Endothelial cell (in vitro differentiated cells): ENCODE measurements at regions not wholly inside any gene's neighbourhood (a gene's known extent, or its start where the extent isn't known, plus 50 kb on each side); places are given as distances from the start of the nearest gene placed in this dataset.

ENCODE experiments used
- DNase-seq: peaks from one replicate; pipeline ENCODE4 v3.0.0; 2021; ENCODE audit warnings: low spot score
- H3K27ac Mint-ChIP-seq: one replicate; pipeline ENCODE4 v1.8.0; 2021; ENCODE audit warnings: mixed read lengths, inconsistent platforms; ENCODE audit not compliant: unreplicated experiment
- H3K27me3 Mint-ChIP-seq: one replicate; pipeline ENCODE4 v1.8.0; 2021; ENCODE audit warnings: mild to moderate bottlenecking, moderate library complexity, mixed read lengths, inconsistent platforms; ENCODE audit not compliant: unreplicated experiment
- H3K36me3 Mint-ChIP-seq: one replicate; pipeline ENCODE4 v1.8.0; 2021; ENCODE audit warnings: mild to moderate bottlenecking, low read depth, mixed read lengths, inconsistent platforms; ENCODE audit not compliant: unreplicated experiment
- H3K4me1 Mint-ChIP-seq: one replicate; pipeline ENCODE4 v1.8.0; 2021; ENCODE audit warnings: mild to moderate bottlenecking, mixed read lengths, inconsistent platforms; ENCODE audit not compliant: unreplicated experiment
- H3K4me3 Mint-ChIP-seq: one replicate; pipeline ENCODE4 v1.8.0; 2021; ENCODE audit warnings: mild to moderate bottlenecking, mixed read lengths, inconsistent platforms; ENCODE audit not compliant: unreplicated experiment
- H3K9me3 Mint-ChIP-seq: one replicate; pipeline ENCODE4 v1.8.0; 2021; ENCODE audit warnings: mixed read lengths, inconsistent platforms; ENCODE audit not compliant: unreplicated experiment
- CTCF ChIP-seq: fragments of 200-600 bp; sonication (generic); IDR thresholded peaks from one replicate; pipeline ENCODE4 v1.5.0; 2021; ENCODE audit warnings: antibody characterized with exemption; ENCODE audit not compliant: unreplicated experiment

- Mint-ChIP-seq H3K4me1 (no peaks in the 10 kb centered on the region), H3K36me3 (no peaks in the 10 kb centered on the region), H3K27me3 (peaks cover 3% of the 10 kb centered on the region), H3K27ac (no peak overlapping the region), H3K4me3 (no peak overlapping the region), H3K9me3 (no peaks in the 10 kb centered on the region)
- DNase-seq, result no peak
- no peak for TF ChIP-seq CTCF
Measured at GRCh38 chr4:57333684-57334083, 223.5 kb upstream of the IGFBP7 start.

- H3K4me3 Mint-ChIP-seq, result no peak overlapping the region
- H3K9me3 Mint-ChIP-seq, result no peaks in the 10 kb centered on the region
- H3K27ac Mint-ChIP-seq, result no peak overlapping the region
- H3K27me3 Mint-ChIP-seq, result peaks cover 3% of the 10 kb centered on the region
- no peaks in the 10 kb centered on the region for H3K36me3 Mint-ChIP-seq
- TF ChIP-seq CTCF, result no peak
- DNase-seq, result no peak
- H3K4me1 Mint-ChIP-seq, result no peaks in the 10 kb centered on the region
Measured at GRCh38 chr4:57331959-57332358, 221.8 kb upstream of the IGFBP7 start.

- Mint-ChIP-seq H3K27ac (no peak overlapping the region), H3K4me1 (no peaks in the 10 kb centered on the region), H3K27me3 (no peaks in the 10 kb centered on the region), H3K9me3 (no peaks in the 10 kb centered on the region), H3K4me3 (no peak overlapping the region), H3K36me3 (no peaks in the 10 kb centered on the region)
- DNase-seq, result no peak
- TF ChIP-seq CTCF, result no peak
Measured at GRCh38 chr4:57329279-57329678, 219.1 kb upstream of the IGFBP7 start.

- peaks cover 22% of the 10 kb centered on the region for H3K4me1 Mint-ChIP-seq
- no peak overlapping the region for H3K4me3 Mint-ChIP-seq
- no peak for TF ChIP-seq CTCF
- no peak overlapping the region for H3K27ac Mint-ChIP-seq
- no peak for DNase-seq
- no peaks in the 10 kb centered on the region for H3K9me3 Mint-ChIP-seq
- no peaks in the 10 kb centered on the region for H3K27me3 Mint-ChIP-seq
- H3K36me3 Mint-ChIP-seq, result no peaks in the 10 kb centered on the region
Measured at GRCh38 chr4:57324673-57325307, 214.6 kb upstream of the IGFBP7 start.

GRCh38 chr4:57320849-57321248 lies 210.7 kb upstream of the IGFBP7 start:
- H3K4me3 Mint-ChIP-seq, result no peak overlapping the region
- DNase-seq, result no peak
- no peaks in the 10 kb centered on the region for H3K36me3 Mint-ChIP-seq
- H3K4me1 Mint-ChIP-seq, result peaks cover 22% of the 10 kb centered on the region
- TF ChIP-seq CTCF, result no peak
- no peaks in the 10 kb centered on the region for H3K9me3 Mint-ChIP-seq
- H3K27me3 Mint-ChIP-seq, result no peaks in the 10 kb centered on the region
- H3K27ac Mint-ChIP-seq, result no peak overlapping the region
